A673 (cell line): ENCODE measurements at regions not wholly inside any gene's neighbourhood (a gene's known extent, or its start where the extent isn't known, plus 50 kb on each side); places are given as distances from the start of the nearest gene placed in this dataset.

ENCODE experiments used
- BruUV-seq: library from RNA; stranded (reverse); fragments of 400-500 nt; replicated peaks from 2 replicates; lab custom pipeline; 2021; lab: Mats Ljungman, UMichigan
- CTCF ChIA-PET: fragments of 300-600 bp; sonication (Branson Sonifier 250); formaldehyde crosslinking; loops from one replicate; lab custom pipeline; 2022; ENCODE audit warnings: antibody characterized with exemption; lab: Charles Lee
- POLR2A ChIA-PET: fragments of 300-600 bp; sonication (Branson Sonifier 250); formaldehyde crosslinking; loops from one replicate; lab custom pipeline; 2022; ENCODE audit warnings: antibody characterized with exemption; ENCODE audit not compliant: low non-redundant PET; lab: Charles Lee
- DNase-seq: peaks from one replicate; pipeline ENCODE4 v3.0.0-alpha.2; 2015; ENCODE audit warnings: low spot score
- H3K27ac ChIP-seq: fragments of 200-600 bp; sonication (generic); 2 replicates; pipeline ENCODE4 v1.5.1; 2016; ENCODE audit warnings: mixed run types, low read depth, mild to moderate bottlenecking, mixed read lengths, antibody characterized with exemption, low read length; ENCODE audit not compliant: poor library complexity, severe bottlenecking
- H3K27me3 ChIP-seq: fragments of 200-600 bp; sonication (generic); replicated peaks from 2 replicates; pipeline ENCODE4 v1.6.1; 2017; ENCODE audit warnings: mixed run types, low read depth, mild to moderate bottlenecking, mixed read lengths, antibody characterized with exemption, low read length; ENCODE audit not compliant: insufficient read depth, poor library complexity
- H3K36me3 ChIP-seq: fragments of 200-600 bp; sonication (generic); 2 replicates; pipeline ENCODE4 v1.6.1; 2016; ENCODE audit warnings: mixed run types, mild to moderate bottlenecking, mixed read lengths, antibody characterized with exemption, low read length; ENCODE audit not compliant: insufficient read depth, poor library complexity, severe bottlenecking
- H3K4me1 ChIP-seq: fragments of 200-600 bp; sonication (generic); 2 replicates; pipeline ENCODE4 v1.6.1; 2017; ENCODE audit warnings: mixed run types, mild to moderate bottlenecking, mixed read lengths, antibody characterized with exemption, low read length; ENCODE audit not compliant: insufficient read depth, poor library complexity, severe bottlenecking
- H3K4me3 ChIP-seq: fragments of 200-600 bp; sonication (generic); 2 replicates; pipeline ENCODE4 v1.5.1; 2016; ENCODE audit warnings: low read depth, mixed run types, mild to moderate bottlenecking, mixed read lengths, low read length; ENCODE audit not compliant: poor library complexity, severe bottlenecking
- H3K9me3 ChIP-seq: fragments of 200-600 bp; sonication (generic); 2 replicates; pipeline ENCODE4 v1.6.1; 2016; ENCODE audit warnings: mixed run types, low read depth, mild to moderate bottlenecking, mixed read lengths, antibody characterized with exemption, low read length; ENCODE audit not compliant: poor library complexity, severe bottlenecking
- CTCF ChIP-seq: fragments of 300-800, 200-600 bp; sonication (generic); conservative IDR thresholded peaks from 2 replicates; pipeline ENCODE4 v1.5.1; 2017; ENCODE audit warnings: low read depth, mild to moderate bottlenecking, antibody characterized with exemption, low read length, moderate library complexity, mixed read lengths
- EZH2 ChIP-seq: fragments of 200-600 bp; sonication (generic); IDR thresholded peaks from 2 replicates; pipeline ENCODE4 v1.6.1; 2017; ENCODE audit warnings: borderline replicate concordance, low read depth, mild to moderate bottlenecking, mixed read lengths, antibody characterized with exemption, low read length; ENCODE audit not compliant: poor library complexity, severe bottlenecking
- intact Hi-C: fragments of 100-400 bp; cut with micrococcal nuclease; formaldehyde crosslinking; loops from one replicate; pipeline ENCODE4 v1.10.0; 2022; ENCODE audit not compliant: unreplicated experiment

- Histone ChIP-seq H3K4me1 (no peaks in the 10 kb centered on the region), H3K27ac (no peak overlapping the region), H3K9me3 (no peaks in the 10 kb centered on the region), H3K36me3 (no peaks in the 10 kb centered on the region), H3K4me3 (no peak overlapping the region), H3K27me3 (no peaks in the 10 kb centered on the region)
- no peak for TF ChIP-seq EZH2
- no peak for TF ChIP-seq CTCF
- no TSS peak for BruUV-seq
- ChIA-PET CTCF (no interaction called here), POLR2A (no interaction called here)
- no peak for DNase-seq
- intact Hi-C loops: no loop called here
Measured at GRCh38 chr2:239711911-239712570, 311.2 kb upstream of the HDAC4 start.

DNA sequence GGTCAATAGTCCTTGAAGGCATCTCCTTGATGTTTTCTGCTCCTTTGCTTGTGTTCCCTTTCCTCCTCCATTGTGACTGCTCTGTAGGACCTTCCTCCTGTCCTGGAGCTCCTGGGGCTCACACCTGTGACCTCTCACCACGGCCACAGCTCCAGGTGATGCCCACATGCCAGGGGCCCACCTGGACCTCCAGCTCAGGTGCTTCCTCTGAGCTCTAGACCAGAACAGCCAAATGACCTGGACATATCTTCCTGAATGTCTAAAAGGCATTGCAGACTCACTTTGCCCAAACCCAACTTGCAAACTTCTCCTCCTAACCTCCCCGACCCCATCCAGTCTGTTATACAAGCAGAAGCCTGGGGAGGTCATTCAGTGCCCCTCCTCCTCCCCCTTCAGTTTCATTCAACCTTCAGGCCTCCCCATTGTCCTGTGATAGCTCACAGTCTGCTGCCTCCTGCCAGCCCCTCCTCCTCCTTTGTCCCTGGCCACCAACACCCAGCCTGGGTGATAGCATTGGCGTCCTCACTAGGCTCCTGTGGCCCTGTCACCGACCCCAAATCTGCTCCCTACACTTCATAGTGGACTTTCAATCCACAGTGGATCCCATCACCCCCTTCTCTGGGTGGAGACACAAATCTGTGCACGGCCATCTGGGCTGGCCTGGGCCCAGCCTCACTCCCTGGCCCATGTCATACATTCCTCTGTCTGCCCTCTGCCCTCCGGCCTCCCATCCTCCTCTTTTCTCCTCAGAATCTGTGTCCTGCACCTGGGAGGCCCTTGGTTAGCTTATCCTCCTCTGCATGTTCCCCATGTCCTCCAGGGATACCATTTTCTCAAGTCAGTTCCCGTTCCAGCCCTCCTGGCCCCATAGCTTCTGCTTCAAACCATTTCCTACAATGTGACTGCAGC is 310.4 kb upstream of the HDAC4 start:
- intact Hi-C loops: no loop called here
- Histone ChIP-seq H3K4me3 (no peak overlapping the region), H3K4me1 (no peaks in the 10 kb centered on the region), H3K9me3 (no peaks in the 10 kb centered on the region), H3K36me3 (no peaks in the 10 kb centered on the region), H3K27ac (no peak overlapping the region), H3K27me3 (no peaks in the 10 kb centered on the region)
- no TSS peak for BruUV-seq
- ChIA-PET CTCF (no interaction called here), POLR2A (no interaction called here)
- DNase-seq: no peak
- TF ChIP-seq EZH2 (no peak), CTCF (no peak)

DNA sequence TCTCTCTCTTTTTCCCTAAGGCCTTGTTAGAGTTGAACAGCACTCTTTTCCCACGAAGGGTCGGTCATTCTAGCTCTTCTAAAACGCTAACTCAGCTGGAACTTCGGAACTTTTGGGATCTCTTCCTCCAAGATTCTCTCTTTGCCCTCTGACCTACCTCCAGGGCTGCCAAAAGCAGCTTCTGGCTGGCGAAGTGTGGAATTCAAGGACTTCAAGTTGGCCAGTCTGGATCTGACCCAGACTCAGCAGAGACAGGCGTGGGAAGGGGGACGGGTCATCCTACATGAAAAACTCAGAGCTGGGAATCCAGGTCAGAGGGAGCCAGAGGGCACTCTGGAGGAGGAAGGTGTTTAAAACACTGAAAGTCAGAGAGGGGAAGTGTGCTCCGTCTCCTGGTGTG is 305.5 kb upstream of the HDAC4 start:
- intact Hi-C loops: no loop called here
- H3K27ac ChIP-seq: no peak overlapping the region
- ChIA-PET POLR2A (no interaction called here), CTCF (no interaction called here)
- H3K36me3 ChIP-seq: no peaks in the 10 kb centered on the region
- H3K4me1 ChIP-seq: no peaks in the 10 kb centered on the region
- H3K4me3 ChIP-seq: no peak overlapping the region
- DNase-seq: no peak
- TF ChIP-seq CTCF: no peak
- TF ChIP-seq EZH2: no peak
- BruUV-seq: no TSS peak
- no peaks in the 10 kb centered on the region for H3K27me3 ChIP-seq
- H3K9me3 ChIP-seq: peaks cover 3% of the 10 kb centered on the region
